B cell (primary cell): ENCODE measurements at regions not wholly inside any gene's neighbourhood (a gene's known extent, or its start where the extent isn't known, plus 50 kb on each side); places are given as distances from the start of the nearest gene placed in this dataset.

Experiments
- ATAC-seq: fragments of 200-7000 bp; cut with Tn5 transposase; one replicate; pipeline ENCODE4 v1.10.0; 2021; ENCODE audit warnings: low read depth, mild to moderate bottlenecking, moderate number of reproducible peaks, moderate library complexity
- CTCF ChIA-PET: fragments of 350-600 bp; sonication (Branson Sonifier 250); formaldehyde crosslinking; loops from one replicate; lab custom pipeline; 2021; ENCODE audit warnings: antibody characterized with exemption, inconsistent platforms; lab: Charles Lee
- POLR2A ChIA-PET: fragments of 350-600 bp; sonication (Branson Sonifier 250); formaldehyde crosslinking; loops from one replicate; lab custom pipeline; 2021; ENCODE audit warnings: antibody characterized with exemption; lab: Charles Lee
- DNase-seq: peaks from one replicate; pipeline ENCODE4 v3.0.0; 2013
- H2AFZ ChIP-seq: 2 replicates; pipeline ENCODE4 v1.6.1; 2012; ENCODE audit warnings: mild to moderate bottlenecking, low read depth, low read length; ENCODE audit not compliant: insufficient read depth, poor library complexity, severe bottlenecking
- H3K27ac ChIP-seq, 2 donors: 1 replicate in 1 of 2; 2 replicates in 1 of 2; pipeline ENCODE4 v1.5.1; 2012 to 2013; ENCODE audit warnings: low read length in 2 of 2, mild to moderate bottlenecking in 2 of 2, moderate library complexity in 1 of 2
- H3K27me3 ChIP-seq, 4 experiments: fragments of 200-600 bp in 1 of 4; sonication (generic) in 1 of 4; replicated peaks in 1 of 4; 1 replicate in 2 of 4; 2 replicates in 2 of 4; pipeline versions ENCODE4 v1.6.1 to v1.7.0; 2013 to 2016; ENCODE audit warnings: low read length in 3 of 4, mild to moderate bottlenecking in 2 of 4, mixed read lengths in 1 of 4, moderate library complexity in 1 of 4; ENCODE audit not compliant: insufficient read depth in 4 of 4, control insufficient read depth in 3 of 4; ENCODE audit errors: control extremely low read depth in 1 of 4
- H3K36me3 ChIP-seq, 2 experiments: replicated peaks in 1 of 2; 1 replicate in 1 of 2; 2 replicates in 1 of 2; pipeline versions ENCODE4 v1.6.1 to v1.7.1; 2013; ENCODE audit warnings: low read length in 1 of 2; ENCODE audit not compliant: insufficient read depth in 2 of 2, control insufficient read depth in 1 of 2; ENCODE audit errors: control extremely low read depth in 1 of 2, extremely low read depth in 1 of 2
- H3K4me1 ChIP-seq, 2 donors: fragments of 200-600 bp in 1 of 2; sonication (generic) in 1 of 2; 1 replicate in 1 of 2; 2 replicates in 1 of 2; pipeline versions ENCODE4 v1.5.1 to v1.6.1; 2013 to 2017; ENCODE audit warnings: low read length in 2 of 2; ENCODE audit not compliant: control insufficient read depth in 2 of 2, insufficient read depth in 2 of 2
- H3K4me2 ChIP-seq: replicated peaks from 2 replicates; pipeline ENCODE3; 2012; ENCODE audit warnings: mild to moderate bottlenecking, low read depth, low read length; ENCODE audit not compliant: poor library complexity, severe bottlenecking
- H3K4me3 ChIP-seq, 5 experiments: fragments of 200-600 bp in 1 of 5; sonication (generic) in 1 of 5; 1 replicate in 3 of 5; 2 replicates in 2 of 5; pipeline versions ENCODE4 v1.5.1 to v1.7.0; 2011 to 2016; ENCODE audit warnings: low read length in 4 of 5, mild to moderate bottlenecking in 4 of 5, low read depth in 2 of 5, control low read depth in 1 of 5, moderate library complexity in 1 of 5; ENCODE audit not compliant: insufficient read depth in 1 of 5; ENCODE audit errors: control extremely low read depth in 1 of 5, extremely low read depth in 1 of 5
- H3K79me2 ChIP-seq: fragments of 200-600 bp; sonication (generic); one replicate; pipeline ENCODE4 v1.6.0; 2016; ENCODE audit warnings: low read length; ENCODE audit not compliant: control insufficient read depth, insufficient read depth
- H3K9ac ChIP-seq: fragments of 200-600 bp; sonication (generic); 2 replicates; pipeline ENCODE4 v1.6.1; 2017; ENCODE audit warnings: mild to moderate bottlenecking, low read length, moderate library complexity
- H3K9me3 ChIP-seq, 3 donors: one replicate each; pipeline versions ENCODE4 v1.6.1 to v1.7.1; 2013; ENCODE audit warnings: low read length in 2 of 3; ENCODE audit not compliant: control insufficient read depth in 2 of 3, insufficient read depth in 1 of 3; ENCODE audit errors: control extremely low read depth in 1 of 3
- H4K20me1 ChIP-seq: 2 replicates; pipeline ENCODE4 v1.6.0; 2012; ENCODE audit warnings: mild to moderate bottlenecking, low read length; ENCODE audit not compliant: insufficient read depth, control insufficient read depth, poor library complexity, severe bottlenecking
- H3K27ac Mint-ChIP-seq: one replicate; pipeline ENCODE4 v1.8.0; 2021; ENCODE audit warnings: mixed read lengths
- H3K27me3 Mint-ChIP-seq: one replicate; pipeline ENCODE4 v1.8.0; 2021; ENCODE audit warnings: mixed read lengths
- H3K4me1 Mint-ChIP-seq: one replicate; pipeline ENCODE4 v1.8.0; 2021; ENCODE audit warnings: mixed read lengths
- H3K4me3 Mint-ChIP-seq: one replicate; pipeline ENCODE4 v1.8.0; 2021; ENCODE audit warnings: mixed read lengths
- H3K9me3 Mint-ChIP-seq: one replicate; pipeline ENCODE4 v1.8.0; 2022; ENCODE audit warnings: mixed read lengths; ENCODE audit not compliant: insufficient read depth
- EZH2 ChIP-seq: IDR thresholded peaks from 2 replicates; pipeline ENCODE4 v1.6.1; 2012; ENCODE audit warnings: borderline replicate concordance, low read depth, mild to moderate bottlenecking, moderate library complexity, low read length; ENCODE audit not compliant: insufficient read depth, poor library complexity, severe bottlenecking
- WGBS: methylation state at CpG from one replicate; pipeline ENCODE4 v1.1.5; 2013; ENCODE audit warnings: missing lambda C conversion rate; ENCODE audit not compliant: insufficient coverage; 5-methylcytosine and 5-hydroxymethylcytosine counted together
- intact Hi-C: fragments of 100-400 bp; cut with micrococcal nuclease; formaldehyde crosslinking; loops from one replicate; pipeline ENCODE4 v1.10.0; 2022
- TF ChIP-seq, protein P1 (sequence below): fragments of 200-600 bp; IDR thresholded peaks from one replicate; pipeline ENCODE4 v1.8.0; 2022; ENCODE audit warnings: antibody characterized with exemption, mild to moderate bottlenecking

DNA sequence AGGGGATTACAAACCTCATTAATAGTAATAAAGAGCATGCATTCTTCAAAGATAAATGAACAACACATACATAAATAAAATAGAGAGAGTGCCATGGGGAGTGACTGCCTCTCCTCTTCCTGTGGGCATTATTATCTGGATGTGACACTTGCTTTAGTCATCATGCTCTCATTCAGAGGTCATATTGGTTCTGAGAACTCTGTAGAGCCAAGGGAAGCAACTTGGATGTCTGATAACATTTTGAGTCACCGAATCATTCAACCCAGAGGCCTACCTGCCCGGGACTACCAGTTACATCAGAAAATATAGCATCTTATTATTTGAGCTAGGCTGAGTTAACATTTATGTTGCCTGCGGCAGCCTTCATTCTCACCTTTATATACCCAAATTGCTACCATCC lies 489.5 kb downstream of the STIM2 start:
- Histone ChIP-seq H3K9me3 (no peaks in the 10 kb centered on the region), H3K79me2 (no peaks in the 10 kb centered on the region), H3K4me1 (no peaks in the 10 kb centered on the region), H3K4me3 (no peak overlapping the region), H4K20me1 (no peaks in the 10 kb centered on the region), H3K9ac (no peak overlapping the region), H3K27me3 (no peaks in the 10 kb centered on the region), H3K4me2 (no peak overlapping the region), H3K27ac (no peak overlapping the region), H2AFZ (no peak overlapping the region), H3K36me3 (no peaks in the 10 kb centered on the region)
- Mint-ChIP-seq H3K9me3 (no peaks in the 10 kb centered on the region), H3K4me1 (no peaks in the 10 kb centered on the region), H3K4me3 (no peak overlapping the region), H3K27me3 (peaks cover 3% of the 10 kb centered on the region), H3K27ac (no peak overlapping the region)
- CTCF ChIA-PET: no interaction called here
- POLR2A ChIA-PET: no interaction called here
- WGBS: no CpG with 5 or more reads among the region's 3 CpGs
- DNase-seq (no peak), ATAC-seq (no peak)
- intact Hi-C loops: no loop called here
- no peak for TF ChIP-seq EZH2
- TF ChIP-seq, protein P1, sequence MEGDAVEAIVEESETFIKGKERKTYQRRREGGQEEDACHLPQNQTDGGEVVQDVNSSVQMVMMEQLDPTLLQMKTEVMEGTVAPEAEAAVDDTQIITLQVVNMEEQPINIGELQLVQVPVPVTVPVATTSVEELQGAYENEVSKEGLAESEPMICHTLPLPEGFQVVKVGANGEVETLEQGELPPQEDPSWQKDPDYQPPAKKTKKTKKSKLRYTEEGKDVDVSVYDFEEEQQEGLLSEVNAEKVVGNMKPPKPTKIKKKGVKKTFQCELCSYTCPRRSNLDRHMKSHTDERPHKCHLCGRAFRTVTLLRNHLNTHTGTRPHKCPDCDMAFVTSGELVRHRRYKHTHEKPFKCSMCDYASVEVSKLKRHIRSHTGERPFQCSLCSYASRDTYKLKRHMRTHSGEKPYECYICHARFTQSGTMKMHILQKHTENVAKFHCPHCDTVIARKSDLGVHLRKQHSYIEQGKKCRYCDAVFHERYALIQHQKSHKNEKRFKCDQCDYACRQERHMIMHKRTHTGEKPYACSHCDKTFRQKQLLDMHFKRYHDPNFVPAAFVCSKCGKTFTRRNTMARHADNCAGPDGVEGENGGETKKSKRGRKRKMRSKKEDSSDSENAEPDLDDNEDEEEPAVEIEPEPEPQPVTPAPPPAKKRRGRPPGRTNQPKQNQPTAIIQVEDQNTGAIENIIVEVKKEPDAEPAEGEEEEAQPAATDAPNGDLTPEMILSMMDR: no peak

DNA sequence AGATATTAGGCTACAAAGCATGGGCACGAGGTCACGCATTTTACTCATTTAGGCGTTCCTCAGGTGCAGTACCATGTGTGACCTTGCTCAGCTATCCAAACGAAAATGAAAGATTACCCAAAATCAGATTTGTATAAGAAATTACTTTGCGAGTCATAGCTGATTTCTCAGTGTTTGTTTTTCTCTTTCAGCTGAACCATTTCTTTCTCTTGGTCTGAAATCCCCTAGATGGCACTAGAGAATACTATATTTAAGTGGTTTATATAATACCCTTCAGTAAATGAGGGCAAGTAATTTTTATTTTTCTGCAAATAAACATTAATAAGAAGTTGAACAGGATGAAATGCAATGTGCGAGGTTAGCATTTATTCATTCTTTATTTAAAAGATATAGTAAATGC lies 496.6 kb downstream of the STIM2 start:
- CTCF ChIA-PET: no interaction called here
- Histone ChIP-seq H3K27ac (no peak overlapping the region), H3K27me3 (no peaks in the 10 kb centered on the region), H3K4me1 (no peaks in the 10 kb centered on the region), H2AFZ (no peak overlapping the region), H3K9me3 (no peaks in the 10 kb centered on the region), H3K79me2 (no peaks in the 10 kb centered on the region), H3K9ac (no peak overlapping the region), H3K36me3 (no peaks in the 10 kb centered on the region), H3K4me3 (no peak overlapping the region), H3K4me2 (no peak overlapping the region), H4K20me1 (no peaks in the 10 kb centered on the region)
- TF ChIP-seq, protein P1: no peak
- no peak for TF ChIP-seq EZH2
- WGBS: no CpG with 5 or more reads among the region's 6 CpGs
- intact Hi-C loops: no loop called here
- H3K9me3 Mint-ChIP-seq: no peaks in the 10 kb centered on the region
- no peak for DNase-seq
- H3K4me1 Mint-ChIP-seq: no peaks in the 10 kb centered on the region
- H3K27ac Mint-ChIP-seq: no peak overlapping the region
- no peak for ATAC-seq
- H3K27me3 Mint-ChIP-seq: no peaks in the 10 kb centered on the region
- POLR2A ChIA-PET: no interaction called here
- H3K4me3 Mint-ChIP-seq: no peak overlapping the region
